ENCODE measurements at regions not wholly inside any gene's neighbourhood (a gene's known extent, or its start where the extent isn't known, plus 50 kb on each side); places are given as distances from the start of the nearest gene placed in this dataset.

- H3K9me3 ChIP-seq (replicated peaks; ENCODE audit: control insufficient read depth, insufficient read depth, low read length) = no peaks in the 10 kb centered on the region
- ChIA-PET CTCF (no interaction called here), POLR2A (no interaction called here), RAD21 (ENCODE audit: unreplicated experiment) (no interaction called here), SMC1A (ENCODE audit: uncharacterized antibody, unreplicated experiment) (no interaction called here)
- H3K79me2 ChIP-seq (ENCODE audit: control insufficient read depth, insufficient read depth, low read length) = no peaks in the 10 kb centered on the region
- no peaks in the 10 kb centered on the region for H3K36me3 ChIP-seq (ENCODE audit: control insufficient read depth in 2 of 2, insufficient read depth in 2 of 2, low read length in 1 of 2)
- in situ Hi-C loops (cut with MboI) = no loop called here
- FAIRE-seq (no peak), ATAC-seq (no peak), DNase-seq (ENCODE audit: low read depth, low spot score) (no peak)
- intact Hi-C loops (cut with micrococcal nuclease; ENCODE audit: unreplicated experiment) = no loop called here
- H3K4me1 ChIP-seq (ENCODE audit: control insufficient read depth, insufficient read depth, low read length) = no peaks in the 10 kb centered on the region
- BruUV-seq (replicated peaks) = no TSS peak
- no peak overlapping the region for H3K27ac ChIP-seq (ENCODE audit: control insufficient read depth, insufficient read depth)
- H3K4me3 ChIP-seq = no peak overlapping the region
- H3K9ac ChIP-seq (ENCODE audit: control insufficient read depth, insufficient read depth, low read length) = no peak overlapping the region
- WGBS (ENCODE audit: insufficient coverage, insufficient replicate concordance, low lambda C conversion rate, missing lambda C conversion rate) = 21% methylated on average over 8 of the region's 8 CpGs
- H3K4me2 ChIP-seq (ENCODE audit: control insufficient read depth, insufficient read depth) = no peak overlapping the region
- H4K20me1 ChIP-seq (ENCODE audit: control insufficient read depth, insufficient read depth) = no peaks in the 10 kb centered on the region; the same call in 1 of the 2 replicates
- no peak overlapping the region for H2AFZ ChIP-seq (ENCODE audit: control insufficient read depth, low read depth, low read length)
- peaks cover 13 to 14% of the 10 kb centered on the region in 2 experiments for H3K27me3 ChIP-seq (replicated peaks in 1 of 2; ENCODE audit: control insufficient read depth in 2 of 2, insufficient read depth in 2 of 2, low read length in 1 of 2)
- TF ChIP-seq BCL3 (IDR thresholded peaks at IDR 0.05; ENCODE audit: borderline replicate concordance, insufficient read depth, low read depth, low read length, poor library complexity, severe bottlenecking) (no peak), RFX5 (IDR thresholded peaks at IDR 0.05; ENCODE audit: low read depth, low read length) (no peak), ZNF687 (IDR thresholded peaks at IDR 0.05) (no peak), PBX3 (IDR thresholded peaks at IDR 0.05; ENCODE audit: insufficient replicate concordance, low read depth, low read length) (no peak), SREBF2 (IDR thresholded peaks at IDR 0.05; ENCODE audit: low read length) (no peak), TAF1 (IDR thresholded peaks at IDR 0.05; ENCODE audit: borderline replicate concordance, low read depth, low read length) (no peak), FOS (IDR thresholded peaks at IDR 0.05; ENCODE audit: borderline replicate concordance, extremely low read depth, insufficient read length) (no peak), NFIC (IDR thresholded peaks at IDR 0.05; ENCODE audit: low read depth, low read length) (no peak), CBX5 (IDR thresholded peaks at IDR 0.05; ENCODE audit: low read depth) (no peak), IKZF2 (IDR thresholded peaks at IDR 0.05) (no peak), EP300 (IDR thresholded peaks at IDR 0.05; ENCODE audit: borderline replicate concordance in 1 of 2, control insufficient read depth in 1 of 2, low read depth in 2 of 2, low read length in 2 of 2) (no peak), MTA2 (IDR thresholded peaks at IDR 0.05; ENCODE audit: low read depth) (no peak), IRF4 (IDR thresholded peaks at IDR 0.05; ENCODE audit: low read depth, low read length) (no peak), PML (IDR thresholded peaks at IDR 0.05; ENCODE audit: low read length) (no peak), MYC (IDR thresholded peaks at IDR 0.05; ENCODE audit: insufficient read depth, insufficient read length, insufficient replicate concordance, low read length, severe bottlenecking) (no peak), YY1 (IDR thresholded peaks at IDR 0.05; ENCODE audit: low read depth, low read length) (no peak), MXI1 (IDR thresholded peaks at IDR 0.05; ENCODE audit: low read depth, low read length) (no peak), RAD51 (IDR thresholded peaks at IDR 0.05) (no peak), HCFC1 (IDR thresholded peaks at IDR 0.05; ENCODE audit: low read length) (no peak)
These were observed 145.7 kb upstream of the GLI2 start for GRCh38 chr2:120589771-120590608.

Measured in GM12878 (cell line).